Astrocyte (in vitro differentiated cells and primary cell): ENCODE measurements at regions not wholly inside any gene's neighbourhood (a gene's known extent, or its start where the extent isn't known, plus 50 kb on each side); places are given as distances from the start of the nearest gene placed in this dataset.

Experiments used
- DNase-seq: peaks from one replicate; pipeline ENCODE4 v3.0.0-alpha.2; 2010; ENCODE audit warnings: low read depth
- FAIRE-seq: peaks from 2 replicates; lab custom pipeline; 2011; peaks lifted over from hg19 to GRCh38; lab: Jason Lieb, UNC
- H2AFZ ChIP-seq: 2 replicates; pipeline ENCODE4 v1.6.0; 2012; ENCODE audit warnings: low read depth, low read length, inconsistent platforms
- H3K27ac ChIP-seq: 2 replicates; pipeline ENCODE4 v1.5.1; 2011; ENCODE audit warnings: low read depth, low read length, inconsistent platforms
- H3K27me3 ChIP-seq: 2 replicates; pipeline ENCODE4 v1.6.0; 2011; ENCODE audit warnings: low read length, inconsistent platforms; ENCODE audit not compliant: insufficient read depth
- H3K36me3 ChIP-seq: 2 replicates; pipeline ENCODE4 v1.5.1; 2011; ENCODE audit warnings: low read length, inconsistent platforms; ENCODE audit not compliant: insufficient read depth
- H3K4me1 ChIP-seq: 2 replicates; pipeline ENCODE4 v1.5.1; 2011; ENCODE audit warnings: low read length, inconsistent platforms; ENCODE audit not compliant: insufficient read depth
- H3K4me2 ChIP-seq: 2 replicates; pipeline ENCODE4 v1.6.0; 2012; ENCODE audit warnings: low read length, inconsistent platforms
- H3K4me3 ChIP-seq: 2 replicates; pipeline ENCODE4 v1.5.1; 2011; ENCODE audit warnings: low read depth, mild to moderate bottlenecking, low read length, inconsistent platforms; ENCODE audit not compliant: insufficient read depth
- H3K79me2 ChIP-seq: 2 replicates; pipeline ENCODE4 v1.6.0; 2012; ENCODE audit warnings: mild to moderate bottlenecking, low read length, inconsistent platforms; ENCODE audit not compliant: insufficient read depth
- H3K9ac ChIP-seq: 2 replicates; pipeline ENCODE4 v1.6.0; 2012; ENCODE audit warnings: mild to moderate bottlenecking, low read length, inconsistent platforms
- H3K9me3 ChIP-seq: 2 replicates; pipeline ENCODE4 v1.5.1; 2012; ENCODE audit warnings: low read depth, mild to moderate bottlenecking, low read length, inconsistent platforms; ENCODE audit not compliant: insufficient read depth
- H4K20me1 ChIP-seq: 2 replicates; pipeline ENCODE4 v1.6.0; 2012; ENCODE audit warnings: low read length, inconsistent platforms; ENCODE audit not compliant: insufficient read depth
- H3K27ac Mint-ChIP-seq: one replicate; pipeline ENCODE4 v1.8.0; 2021; ENCODE audit warnings: mild to moderate bottlenecking, mixed read lengths; ENCODE audit not compliant: unreplicated experiment
- H3K27me3 Mint-ChIP-seq: one replicate; pipeline ENCODE4 v1.8.0; 2021; ENCODE audit warnings: low read depth, mixed read lengths; ENCODE audit not compliant: unreplicated experiment
- H3K36me3 Mint-ChIP-seq: one replicate; pipeline ENCODE4 v1.8.0; 2021; ENCODE audit warnings: low read depth, mixed read lengths; ENCODE audit not compliant: unreplicated experiment
- H3K4me1 Mint-ChIP-seq: one replicate; pipeline ENCODE4 v1.8.0; 2021; ENCODE audit warnings: low read depth, mixed read lengths; ENCODE audit not compliant: unreplicated experiment
- H3K4me3 Mint-ChIP-seq: one replicate; pipeline ENCODE4 v1.8.0; 2021; ENCODE audit warnings: mild to moderate bottlenecking, moderate library complexity, mixed read lengths; ENCODE audit not compliant: unreplicated experiment
- H3K9me3 Mint-ChIP-seq: one replicate; pipeline ENCODE4 v1.8.0; 2021; ENCODE audit warnings: mild to moderate bottlenecking, mixed read lengths; ENCODE audit not compliant: unreplicated experiment
- CTCF ChIP-seq: IDR thresholded peaks from 2 replicates; pipeline ENCODE4 v1.5.1; 2011; ENCODE audit warnings: low read depth, mild to moderate bottlenecking, inconsistent platforms, low read length, moderate library complexity; ENCODE audit not compliant: insufficient read depth
- EZH2 ChIP-seq: IDR thresholded peaks from 2 replicates; pipeline ENCODE4 v1.6.1; 2012; ENCODE audit warnings: mild to moderate bottlenecking, low read length, inconsistent platforms; ENCODE audit not compliant: insufficient read depth

GRCh38 chr20:19079536-19080299 lies 132.7 kb upstream of the SLC24A3 start:
- no peak overlapping the region for H3K4me2 ChIP-seq
- Mint-ChIP-seq H3K27me3 (peaks cover 14% of the 10 kb centered on the region), H3K9me3 (peaks cover 4% of the 10 kb centered on the region), H3K4me1 (no peaks in the 10 kb centered on the region), H3K4me3 (no peak overlapping the region), H3K27ac (no peak overlapping the region), H3K36me3 (peaks cover 2% of the 10 kb centered on the region)
- FAIRE-seq (no peak), DNase-seq (no peak)
- no peak overlapping the region for H3K4me3 ChIP-seq
- no peak overlapping the region for H2AFZ ChIP-seq
- no peaks in the 10 kb centered on the region for H3K79me2 ChIP-seq
- H4K20me1 ChIP-seq = no peaks in the 10 kb centered on the region
- no peaks in the 10 kb centered on the region for H3K4me1 ChIP-seq
- H3K36me3 ChIP-seq = no peaks in the 10 kb centered on the region
- H3K9ac ChIP-seq = no peak overlapping the region
- H3K9me3 ChIP-seq = peaks cover 2% of the 10 kb centered on the region
- no peak overlapping the region for H3K27ac ChIP-seq
- TF ChIP-seq EZH2 = no peak
- TF ChIP-seq CTCF = no peak
- no peaks in the 10 kb centered on the region for H3K27me3 ChIP-seq

- FAIRE-seq = no peak
- no peaks in the 10 kb centered on the region for H3K4me1 ChIP-seq
- H3K4me2 ChIP-seq = no peak overlapping the region
- Mint-ChIP-seq H3K4me3 (no peak overlapping the region), H3K9me3 (peaks cover 4% of the 10 kb centered on the region), H3K4me1 (no peaks in the 10 kb centered on the region), H3K36me3 (peaks cover 2% of the 10 kb centered on the region), H3K27me3 (peaks cover 11% of the 10 kb centered on the region), H3K27ac (no peak overlapping the region)
- H3K9me3 ChIP-seq = peaks cover 2% of the 10 kb centered on the region
- H3K36me3 ChIP-seq = no peaks in the 10 kb centered on the region
- no peaks in the 10 kb centered on the region for H3K27me3 ChIP-seq
- H2AFZ ChIP-seq = no peak overlapping the region
- DNase-seq = no peak
- no peak for TF ChIP-seq EZH2
- no peak for TF ChIP-seq CTCF
- no peak overlapping the region for H3K9ac ChIP-seq
- no peak overlapping the region for H3K4me3 ChIP-seq
- no peaks in the 10 kb centered on the region for H3K79me2 ChIP-seq
- H3K27ac ChIP-seq = no peak overlapping the region
- H4K20me1 ChIP-seq = no peaks in the 10 kb centered on the region
Measured at GRCh38 chr20:19081937-19082336, 130.5 kb upstream of the SLC24A3 start.

- H3K79me2 ChIP-seq = no peaks in the 10 kb centered on the region
Measured at GRCh38 chr20:19083136-19083621, 129.3 kb upstream of the SLC24A3 start.

More at GRCh38 chr20:19083136-19083621, 129.3 kb upstream of the SLC24A3 start:
- Histone ChIP-seq H3K4me1 (no peaks in the 10 kb centered on the region), H3K4me3 (no peak overlapping the region), H2AFZ (no peak overlapping the region), H3K27ac (no peak overlapping the region), H3K9me3 (peaks cover 2% of the 10 kb centered on the region), H3K4me2 (no peak overlapping the region), H4K20me1 (no peaks in the 10 kb centered on the region), H3K36me3 (no peaks in the 10 kb centered on the region), H3K27me3 (no peaks in the 10 kb centered on the region), H3K9ac (no peak overlapping the region)
- Mint-ChIP-seq H3K4me1 (no peaks in the 10 kb centered on the region), H3K9me3 (peaks cover 4% of the 10 kb centered on the region), H3K27ac (no peak overlapping the region), H3K27me3 (peaks cover 6% of the 10 kb centered on the region), H3K4me3 (no peak overlapping the region), H3K36me3 (peaks cover 2% of the 10 kb centered on the region)
- TF ChIP-seq CTCF = no peak
- no peak for TF ChIP-seq EZH2
- no peak for DNase-seq
- FAIRE-seq = no peak
